MM.1S (cell line): ENCODE measurements at regions not wholly inside any gene's neighbourhood (a gene's known extent, or its start where the extent isn't known, plus 50 kb on each side); places are given as distances from the start of the nearest gene placed in this dataset.

Experiments used
- CTCF ChIP-seq: fragments of 300-600 bp; sonication (generic); IDR thresholded peaks from 2 replicates; pipeline ENCODE4 v1.5.1; 2016; ENCODE audit warnings: antibody characterized with exemption, low read length, mixed read lengths
- EZH2 ChIP-seq: fragments of 300-600 bp; sonication (generic); optimal IDR thresholded peaks from 2 replicates; pipeline ENCODE3; 2017; ENCODE audit warnings: low read depth, mild to moderate bottlenecking, antibody characterized with exemption, low read length, mixed read lengths

DNA sequence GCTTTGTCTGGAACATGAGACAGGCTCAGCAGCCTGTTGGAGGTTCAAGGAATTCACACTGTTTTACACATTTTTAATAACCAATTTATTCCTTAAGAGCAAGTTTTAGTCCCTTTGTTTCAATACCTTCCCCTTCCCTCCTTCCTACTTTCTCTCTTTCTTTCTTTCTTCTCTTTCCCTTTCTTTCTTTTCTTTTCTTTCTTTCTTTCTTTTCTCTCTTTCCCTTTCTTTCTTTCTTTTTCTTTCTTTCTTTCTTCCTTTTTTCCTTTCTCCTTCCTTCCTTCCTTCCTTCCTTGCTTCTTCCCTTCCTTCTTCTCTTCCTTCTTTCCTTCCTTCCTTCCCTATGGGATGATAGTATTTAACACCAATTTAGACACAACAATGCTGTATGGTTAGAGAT lies 164.2 kb downstream of the CENPF start:
- TF ChIP-seq CTCF: no peak
- no peak for TF ChIP-seq EZH2
